Thyroid gland (tissue), 4 donors: ENCODE measurements at regions not wholly inside any gene's neighbourhood (a gene's known extent, or its start where the extent isn't known, plus 50 kb on each side); places are given as distances from the start of the nearest gene placed in this dataset.

Source experiments
- POLR2A ChIP-seq, 2 donors: fragments of 450-650 bp; IDR thresholded peaks; one replicate each; pipeline ENCODE4 v1.6.1; 2017; ENCODE audit warnings: antibody characterized with exemption in 2 of 2, mild to moderate bottlenecking in 2 of 2, moderate library complexity in 1 of 2
- TF ChIP-seq, protein P1 (sequence below), 6 experiments: fragments of 200-600 bp in 3 of 6; fragments of 450-650 bp in 3 of 6; sonication (generic) in 3 of 6; IDR thresholded peaks; one replicate each; pipeline ENCODE4 v1.5.1; 2016 to 2019; ENCODE audit warnings: antibody characterized with exemption in 6 of 6, mild to moderate bottlenecking in 2 of 6, inconsistent platforms in 1 of 6, moderate library complexity in 1 of 6

- TF ChIP-seq, protein P1, sequence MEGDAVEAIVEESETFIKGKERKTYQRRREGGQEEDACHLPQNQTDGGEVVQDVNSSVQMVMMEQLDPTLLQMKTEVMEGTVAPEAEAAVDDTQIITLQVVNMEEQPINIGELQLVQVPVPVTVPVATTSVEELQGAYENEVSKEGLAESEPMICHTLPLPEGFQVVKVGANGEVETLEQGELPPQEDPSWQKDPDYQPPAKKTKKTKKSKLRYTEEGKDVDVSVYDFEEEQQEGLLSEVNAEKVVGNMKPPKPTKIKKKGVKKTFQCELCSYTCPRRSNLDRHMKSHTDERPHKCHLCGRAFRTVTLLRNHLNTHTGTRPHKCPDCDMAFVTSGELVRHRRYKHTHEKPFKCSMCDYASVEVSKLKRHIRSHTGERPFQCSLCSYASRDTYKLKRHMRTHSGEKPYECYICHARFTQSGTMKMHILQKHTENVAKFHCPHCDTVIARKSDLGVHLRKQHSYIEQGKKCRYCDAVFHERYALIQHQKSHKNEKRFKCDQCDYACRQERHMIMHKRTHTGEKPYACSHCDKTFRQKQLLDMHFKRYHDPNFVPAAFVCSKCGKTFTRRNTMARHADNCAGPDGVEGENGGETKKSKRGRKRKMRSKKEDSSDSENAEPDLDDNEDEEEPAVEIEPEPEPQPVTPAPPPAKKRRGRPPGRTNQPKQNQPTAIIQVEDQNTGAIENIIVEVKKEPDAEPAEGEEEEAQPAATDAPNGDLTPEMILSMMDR (IDR thresholded peaks at IDR 0.05), result no peak
- TF ChIP-seq POLR2A (IDR thresholded peaks at IDR 0.05), result no peak
Measured at GRCh38 chr12:13505224-13505623, 308.7 kb downstream of the EMP1 start.
